ENCODE measurements at regions not wholly inside any gene's neighbourhood (a gene's known extent, or its start where the extent isn't known, plus 50 kb on each side); places are given as distances from the start of the nearest gene placed in this dataset.
A peak's percentile ranks its signal among the peaks of the same experiment; 100 is the strongest.
"Not testable (repeated sequence)": the region's sequence is repeated elsewhere in the genome, so short reads cannot be mapped to it uniquely, and the experiment has no call there.

DNA sequence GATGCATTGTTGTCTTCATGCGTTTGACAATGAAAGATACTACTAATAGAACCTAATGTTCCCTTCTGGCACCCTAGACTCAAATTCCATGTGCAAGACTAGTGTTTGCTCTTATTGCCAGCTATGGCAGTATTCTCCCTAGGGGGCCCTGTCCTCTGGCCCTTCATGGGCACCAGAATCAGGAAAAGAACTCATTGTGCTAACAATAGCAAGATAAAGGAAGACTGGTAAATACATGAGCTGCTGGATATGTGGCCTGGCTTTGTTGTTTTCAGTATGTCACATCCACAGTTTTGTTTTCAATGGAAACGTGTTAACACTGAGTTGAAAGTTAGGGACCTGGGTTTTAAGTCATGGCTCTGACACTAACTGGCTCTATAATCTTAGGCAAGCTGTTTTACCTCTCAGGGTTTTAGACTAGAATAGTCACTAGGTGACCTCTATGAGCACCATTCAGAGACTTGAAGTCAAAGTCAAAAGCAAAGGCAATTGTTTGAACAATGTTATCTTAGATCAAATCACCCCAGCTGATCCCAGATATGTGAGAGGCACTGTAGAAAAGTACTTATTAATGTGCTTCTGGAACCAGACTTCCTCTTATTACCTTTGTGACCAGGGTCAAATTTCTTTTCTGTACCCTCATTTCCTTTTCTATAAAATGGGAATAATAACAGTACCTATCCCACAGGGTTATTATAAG, 253.7 kb upstream of the DIAPH2 start:
- DNase-seq (ENCODE audit: low read depth), result no peak

DNA sequence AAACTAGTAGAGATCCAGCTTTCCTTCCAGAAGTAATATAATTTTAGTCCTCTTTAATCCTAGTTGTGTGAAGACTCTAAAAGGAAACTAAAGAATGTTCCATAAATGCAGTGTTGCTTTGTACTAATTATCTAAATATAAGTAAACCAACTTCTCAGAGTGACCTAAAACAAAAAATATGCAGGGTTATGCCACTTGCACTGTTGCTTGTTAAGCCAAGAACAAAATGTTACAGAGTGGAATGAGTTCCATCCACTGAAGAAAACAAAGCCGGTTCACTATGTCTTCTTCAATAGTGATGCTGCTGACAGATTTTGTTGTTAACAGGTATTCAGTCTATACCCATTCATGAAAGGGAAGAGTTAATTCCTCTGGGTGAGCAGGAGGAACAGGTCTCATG, 252.0 kb upstream of the DIAPH2 start:
- no peak for DNase-seq (ENCODE audit: low read depth)

DNA sequence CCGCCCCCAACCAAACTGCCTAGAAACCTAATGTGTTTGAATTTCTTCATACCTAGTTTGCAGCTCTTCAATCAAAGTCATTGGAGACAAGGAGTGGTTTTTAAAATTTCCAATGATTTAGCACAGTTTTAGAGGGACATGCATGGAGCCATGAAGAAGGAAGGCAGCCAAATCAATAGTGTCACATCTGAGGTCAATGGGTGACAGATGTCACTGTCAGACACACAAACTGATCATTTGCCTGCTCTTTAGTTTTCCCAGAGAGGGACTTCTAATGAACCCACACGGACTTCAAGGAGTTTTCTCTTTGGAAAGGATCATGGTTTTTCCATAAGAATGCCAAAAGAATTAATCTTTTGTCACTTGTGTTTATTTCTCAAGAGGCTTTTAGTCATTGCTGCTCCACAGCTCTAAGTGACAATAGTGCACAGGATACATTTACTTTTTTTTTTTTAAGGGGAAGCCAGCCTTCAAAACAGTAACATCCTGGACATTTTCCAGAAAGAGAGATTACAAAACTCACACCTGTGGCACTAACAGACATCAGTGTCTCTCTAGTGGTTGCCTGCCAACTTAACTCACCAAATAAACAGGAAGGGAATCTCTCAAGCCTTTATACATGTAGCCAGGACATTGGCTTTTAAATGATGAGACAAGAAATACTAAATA, 251.1 kb upstream of the DIAPH2 start:
- DNase-seq (ENCODE audit: low read depth), result no peak

DNA sequence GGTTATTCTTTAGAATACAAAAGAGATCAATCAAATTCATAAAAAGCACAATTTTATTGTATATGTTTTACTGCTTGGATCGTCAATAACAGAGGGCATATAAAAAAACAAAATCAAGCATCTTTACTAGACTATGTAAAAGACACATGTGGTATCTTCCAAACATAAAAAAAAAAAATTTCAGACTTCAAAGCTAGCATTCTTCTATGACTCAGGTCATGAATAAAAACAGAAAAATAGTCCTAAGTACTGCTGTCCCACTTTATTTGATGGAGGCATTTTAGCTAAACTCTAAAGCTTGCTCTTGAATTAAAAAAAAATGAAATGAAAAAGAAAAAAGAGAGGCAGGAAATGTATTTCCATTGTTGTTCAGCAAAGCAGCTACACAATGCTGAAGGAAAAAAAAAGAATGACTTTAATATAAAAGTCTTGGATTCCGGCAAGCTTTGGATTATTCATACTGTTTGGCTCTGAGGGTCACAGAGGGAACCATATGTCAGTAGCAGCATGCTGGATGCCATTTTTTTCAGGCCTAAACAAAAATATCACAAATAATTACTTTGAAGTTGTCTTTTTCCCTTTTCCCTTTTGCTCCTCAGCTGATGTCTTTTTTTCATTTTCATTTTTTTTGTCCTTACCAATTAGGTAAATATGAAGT, 249.1 kb upstream of the DIAPH2 start:
- DNase-seq (ENCODE audit: low read depth), result no peak

DNA sequence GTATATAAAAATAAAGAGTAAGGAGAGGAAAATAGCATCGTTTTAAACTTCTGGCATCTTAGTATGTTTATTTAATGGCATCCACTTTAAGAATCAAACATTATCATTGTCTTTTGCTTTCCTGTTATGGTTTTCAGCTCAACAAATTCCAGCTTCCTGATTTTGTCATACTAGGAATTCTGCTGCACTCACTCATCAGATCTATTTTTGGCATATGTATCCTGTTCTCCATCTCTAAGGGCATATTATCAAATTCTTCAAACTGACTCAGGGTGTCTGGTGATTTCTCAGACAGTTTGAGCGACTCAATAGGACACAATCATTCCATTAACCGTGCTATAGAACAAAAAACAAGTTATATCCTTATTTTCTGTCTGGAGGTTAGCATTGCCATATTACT, 248.5 kb upstream of the DIAPH2 start:
- DNase-seq (ENCODE audit: low read depth), result peak; percentile 29

DNA sequence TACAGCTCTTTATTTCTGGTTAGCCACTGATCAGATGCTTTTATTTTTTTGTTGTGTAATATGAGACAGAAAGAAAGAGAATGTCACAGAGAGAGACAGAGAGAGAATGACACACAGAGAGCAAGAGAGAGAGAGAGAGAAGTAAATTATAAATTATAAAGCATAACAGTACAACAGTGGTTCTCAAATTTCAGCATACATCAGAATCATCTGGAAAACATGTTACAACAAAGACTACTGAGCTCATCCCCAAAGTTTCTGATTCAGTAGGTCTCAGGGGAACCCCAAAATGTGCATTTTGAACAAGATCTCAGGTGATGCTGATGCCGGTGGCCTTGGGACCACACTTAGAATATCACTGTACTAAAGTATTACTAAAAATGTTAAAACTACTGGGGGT, 245.8 kb upstream of the DIAPH2 start:
- DNase-seq (ENCODE audit: low read depth), result no peak

DNA sequence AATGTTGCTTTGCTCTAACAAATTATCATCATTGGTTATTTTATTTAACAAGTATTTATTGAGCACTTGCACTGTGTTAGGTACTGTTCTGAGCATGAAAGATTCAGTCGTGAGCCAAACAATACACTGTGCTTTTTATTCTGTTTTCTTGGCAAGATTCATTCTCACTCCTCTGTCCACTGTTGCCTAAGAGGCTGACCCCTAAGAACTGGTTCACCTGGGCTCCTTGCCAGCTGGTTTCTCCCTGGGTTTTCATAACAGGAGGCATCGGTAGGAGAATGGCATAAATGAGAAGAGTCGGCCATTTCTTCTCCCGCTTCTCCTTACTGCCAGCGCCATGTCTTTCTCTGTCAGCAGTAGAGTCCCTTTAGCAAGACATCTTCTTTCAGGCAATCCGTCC, 243.7 kb upstream of the DIAPH2 start:
- peak; percentile 13 for DNase-seq (ENCODE audit: low read depth)

DNA sequence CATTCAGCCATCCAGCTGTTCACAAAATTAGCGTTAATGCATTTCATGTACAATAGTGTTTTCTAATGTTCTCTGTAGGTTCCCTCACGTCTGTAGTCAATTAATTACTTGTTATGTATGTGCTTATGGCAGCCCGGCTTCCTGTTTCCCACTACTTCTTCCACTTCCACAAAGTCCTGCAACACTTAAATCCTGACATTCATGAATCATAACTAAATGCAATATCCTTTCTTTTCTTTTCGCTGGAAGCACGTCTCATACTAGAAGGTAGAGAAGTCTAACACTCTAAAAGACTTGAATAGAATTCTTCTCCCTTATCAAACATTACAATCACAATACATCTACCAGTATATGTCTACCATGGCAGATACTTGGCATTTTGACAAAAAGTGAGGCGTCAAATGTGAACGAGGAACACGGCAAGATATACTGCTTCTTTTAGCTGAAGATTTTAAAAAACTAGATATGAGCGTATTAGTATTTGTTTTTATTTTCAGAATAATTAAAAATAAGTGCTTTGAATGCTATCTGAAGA, 239.0 kb upstream of the DIAPH2 start:
- DNase-seq (ENCODE audit: low read depth), result no peak

DNA sequence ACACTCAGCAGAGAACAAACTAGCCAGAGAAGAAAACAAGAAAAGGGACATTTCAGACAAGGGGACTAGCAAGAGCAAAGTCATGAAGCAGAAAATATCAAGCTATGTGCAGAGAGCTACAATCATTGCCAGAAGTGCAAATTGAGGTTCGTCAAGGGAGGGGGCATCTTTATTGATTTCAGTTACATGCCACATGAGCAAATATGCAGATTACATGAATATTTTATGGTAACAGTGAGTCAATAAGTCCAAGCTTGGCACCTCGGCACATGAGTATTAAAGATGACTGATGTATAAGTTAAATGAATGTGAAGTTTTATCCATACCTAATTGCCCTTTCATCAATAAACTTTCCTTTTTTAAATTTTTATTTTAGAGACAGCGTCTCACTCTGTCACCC, 238.1 kb upstream of the DIAPH2 start:
- DNase-seq (ENCODE audit: low read depth), result no peak

DNA sequence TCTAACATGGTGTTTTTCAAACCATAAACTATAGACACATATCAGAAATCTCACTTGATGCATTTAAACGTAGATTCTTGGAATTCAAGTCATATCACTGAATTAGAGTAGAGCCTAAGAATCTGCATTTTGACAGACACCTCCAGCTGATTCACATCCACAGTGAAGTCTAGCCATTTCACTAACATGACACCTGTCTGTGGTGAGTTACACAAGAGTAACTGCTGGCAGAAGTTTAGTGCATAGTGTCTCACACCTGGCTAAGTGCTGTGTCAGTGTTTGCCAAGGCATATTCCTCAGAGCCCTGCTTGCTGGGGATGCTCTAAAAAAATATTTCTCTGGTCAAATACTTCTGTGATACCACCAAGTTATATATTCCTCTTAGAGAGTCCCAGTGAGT, 237.5 kb upstream of the DIAPH2 start:
- DNase-seq (ENCODE audit: low read depth), result no peak

DNA sequence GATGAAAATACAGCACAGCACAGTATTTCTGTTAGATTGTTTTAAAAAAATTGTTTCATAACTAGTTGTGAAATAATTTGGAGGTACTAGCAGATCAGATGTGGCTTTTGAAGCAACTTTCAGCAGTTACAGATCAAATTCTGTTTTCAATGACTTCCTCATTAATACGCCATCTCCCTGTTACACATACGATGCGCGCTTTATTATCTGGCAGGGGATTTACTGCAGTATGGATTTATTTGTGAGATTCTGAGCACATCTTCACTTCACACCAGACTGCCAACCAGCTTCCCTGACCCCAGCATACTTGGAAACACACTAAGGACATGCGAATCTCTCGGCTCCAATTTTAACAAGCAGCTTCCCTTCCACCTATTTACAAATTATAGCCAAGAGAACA, 235.5 kb upstream of the DIAPH2 start:
- DNase-seq (ENCODE audit: low read depth), result no peak

DNA sequence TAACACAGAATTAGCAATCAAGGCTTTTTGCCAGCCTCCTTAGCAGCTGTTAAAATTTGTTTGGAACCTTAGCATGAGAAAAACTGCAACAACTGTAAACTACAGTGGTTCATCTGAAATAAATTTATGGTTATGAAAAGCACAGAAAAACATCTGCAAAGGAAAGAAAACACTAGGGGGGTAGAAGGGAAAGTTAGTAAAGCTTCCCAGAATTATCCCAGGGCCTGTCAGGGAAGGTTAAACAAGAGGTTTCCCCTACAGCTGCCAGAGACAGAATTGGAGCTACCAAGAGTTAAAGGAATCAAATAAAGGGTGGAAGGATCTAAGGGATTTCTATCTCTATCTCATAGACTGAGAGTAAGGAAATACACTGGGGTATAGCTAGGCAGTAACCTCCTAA, 234.7 kb upstream of the DIAPH2 start:
- DNase-seq (ENCODE audit: low read depth), result no peak

DNA sequence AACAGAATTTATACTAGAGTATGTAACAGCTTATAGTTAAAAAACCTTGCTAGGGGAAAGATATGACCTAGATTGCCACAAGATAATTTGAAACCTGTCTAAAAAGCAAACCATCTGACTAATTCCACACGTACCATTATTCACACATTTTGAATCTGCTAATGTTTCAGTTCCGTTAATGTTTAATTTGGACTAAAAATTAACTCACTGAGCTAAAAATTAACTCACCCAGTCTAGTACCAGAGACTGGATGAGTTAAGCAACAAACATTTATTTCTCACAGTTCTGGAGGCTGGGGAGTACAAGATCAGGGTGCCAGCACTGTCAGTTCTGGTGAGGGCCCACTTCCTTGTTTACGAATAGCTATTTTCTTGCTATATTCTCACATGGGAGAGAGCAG, 231.5 kb upstream of the DIAPH2 start:
- DNase-seq (ENCODE audit: low read depth), result no peak

DNA sequence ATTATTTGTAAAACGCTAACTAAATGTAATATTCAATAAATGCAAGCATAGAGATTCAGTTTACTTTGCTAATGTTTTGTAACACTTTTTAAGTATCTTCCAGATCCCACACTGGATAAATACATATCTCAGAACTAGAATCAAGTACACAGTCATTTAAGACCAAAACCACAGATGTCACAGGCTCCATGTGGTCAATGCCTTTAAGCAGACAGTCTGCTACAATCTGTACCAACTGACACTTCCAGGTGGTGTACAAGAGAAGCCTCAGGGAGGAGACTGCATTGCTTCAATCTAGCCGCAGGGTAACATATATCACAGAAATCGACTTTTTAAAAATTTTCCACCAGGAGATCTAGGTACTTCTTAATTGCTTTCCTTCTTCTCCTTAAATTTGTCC, 229.6 kb upstream of the DIAPH2 start:
- no peak for DNase-seq (ENCODE audit: low read depth)

DNA sequence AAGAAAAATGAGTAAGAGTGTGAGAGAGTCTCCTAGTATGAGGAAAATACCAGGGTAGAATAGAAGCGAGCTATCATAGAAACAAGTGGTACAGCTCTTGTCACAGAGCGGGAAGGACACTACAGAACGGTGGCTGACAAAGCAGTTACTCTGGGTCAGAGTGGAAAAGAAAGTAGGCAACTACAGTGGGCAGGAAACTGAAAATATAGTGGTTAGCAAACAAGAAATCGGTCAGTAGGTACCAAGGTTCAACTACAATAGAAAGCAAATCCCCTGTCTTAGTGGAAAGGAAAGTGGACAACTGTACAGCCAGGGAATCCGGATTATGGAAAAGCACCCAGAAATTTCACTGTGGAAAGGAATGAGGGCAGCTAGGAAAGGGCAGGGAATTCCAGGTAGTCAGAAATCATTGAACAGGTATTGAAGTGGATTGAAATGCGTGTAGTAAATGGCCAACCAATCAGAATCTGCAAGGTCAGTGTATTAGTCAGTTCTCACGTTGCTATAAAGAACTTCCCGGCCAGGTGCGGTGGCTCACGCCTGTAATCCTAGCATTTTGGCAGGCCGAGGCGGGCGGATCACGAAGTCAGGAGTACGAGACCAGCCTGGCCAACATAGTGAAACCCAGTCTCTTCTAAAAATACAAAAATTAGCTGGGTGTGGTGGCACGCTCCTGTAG, 219.6 kb upstream of the DIAPH2 start:
- DNase-seq (ENCODE audit: low read depth), result no peak

DNA sequence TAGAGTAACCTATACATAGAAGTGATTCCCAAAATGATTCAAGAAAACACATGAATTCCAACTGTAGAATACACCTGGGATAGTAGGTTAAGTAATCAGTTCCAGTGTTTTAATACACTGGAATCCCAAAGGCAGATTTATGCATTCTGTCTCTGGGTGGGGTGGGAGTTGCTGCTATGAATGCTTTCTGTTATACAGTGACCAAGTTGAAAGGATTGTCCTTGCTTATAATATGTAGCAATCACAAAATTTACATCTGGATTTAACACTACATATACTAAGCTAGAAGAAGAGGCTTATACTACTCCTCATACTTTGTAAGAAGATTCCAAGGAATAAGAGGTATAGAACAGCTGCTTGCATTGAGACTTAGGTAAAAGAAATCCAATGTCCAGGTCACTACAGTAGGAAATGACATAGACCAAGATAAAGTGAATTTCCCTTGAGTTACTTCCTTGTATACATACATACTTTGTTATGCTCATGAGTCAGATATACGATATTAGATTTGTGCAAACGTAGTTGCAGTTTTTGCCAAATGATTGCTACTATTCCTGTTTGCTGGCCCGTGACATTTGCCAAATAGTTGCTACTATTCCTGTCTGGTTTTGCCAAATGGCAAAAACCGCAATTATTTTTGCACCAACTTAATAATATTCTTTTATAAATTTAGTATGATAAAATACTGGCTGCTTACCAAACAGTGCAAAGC, 210.5 kb upstream of the DIAPH2 start:
- no peak for DNase-seq (ENCODE audit: low read depth)

DNA sequence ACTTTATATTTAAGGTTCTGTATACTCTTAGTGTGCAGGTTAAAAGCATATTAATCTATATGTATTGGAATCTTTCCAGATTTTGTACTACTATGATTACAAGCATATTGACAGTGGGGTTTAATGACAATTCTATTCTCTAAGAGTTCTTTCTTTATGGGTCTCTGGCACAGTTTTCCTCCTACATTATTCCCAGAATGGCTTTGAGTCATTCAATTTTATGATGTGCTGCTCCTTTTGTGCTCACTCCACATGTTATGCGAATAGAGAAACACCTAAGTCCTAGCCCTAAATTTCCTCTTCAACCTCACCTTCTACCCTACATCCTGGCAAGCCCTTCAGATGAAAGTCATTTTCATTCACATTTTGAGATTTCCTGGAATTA, 209.9 kb upstream of the DIAPH2 start:
- no peak for DNase-seq (ENCODE audit: low read depth)

DNA sequence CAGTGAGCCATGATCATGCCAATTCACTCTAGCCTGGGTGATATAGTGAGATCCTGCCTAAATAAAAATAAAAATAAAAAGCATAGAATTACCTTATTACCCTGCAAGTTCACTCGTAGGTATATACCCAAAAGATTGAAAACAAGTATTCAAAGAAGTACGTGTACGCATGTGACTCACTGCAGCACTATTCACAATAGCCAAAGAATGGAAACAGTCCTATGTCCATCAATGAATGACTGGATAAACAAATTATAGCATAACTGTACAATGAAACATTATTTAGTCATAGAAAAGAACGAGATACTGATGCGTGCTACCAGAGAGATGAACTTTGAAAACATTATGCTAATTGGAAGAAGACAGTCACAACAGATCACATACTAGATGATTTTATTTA, 204.6 kb upstream of the DIAPH2 start:
- DNase-seq (ENCODE audit: low read depth), result peak; percentile 33

DNA sequence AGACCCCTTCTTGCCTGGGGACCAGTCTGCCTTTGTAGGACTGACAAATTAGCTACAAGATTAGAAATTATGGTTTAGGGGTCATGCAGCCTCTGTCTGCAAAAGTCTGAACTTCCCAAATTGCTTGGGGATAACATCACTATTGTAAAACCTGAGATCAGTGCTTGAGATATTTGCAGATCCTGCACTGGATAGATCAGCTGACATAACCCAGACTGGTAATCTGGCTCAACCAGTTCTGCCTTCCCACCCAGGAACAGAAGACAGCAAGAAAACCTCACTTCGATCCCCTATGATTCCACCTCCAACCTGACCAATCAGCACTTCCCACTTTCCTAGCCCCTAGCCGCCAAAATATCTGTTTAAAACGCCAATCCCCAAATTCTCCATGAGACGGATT, 202.8 kb upstream of the DIAPH2 start:
- no peak for DNase-seq (ENCODE audit: low read depth)

DNA sequence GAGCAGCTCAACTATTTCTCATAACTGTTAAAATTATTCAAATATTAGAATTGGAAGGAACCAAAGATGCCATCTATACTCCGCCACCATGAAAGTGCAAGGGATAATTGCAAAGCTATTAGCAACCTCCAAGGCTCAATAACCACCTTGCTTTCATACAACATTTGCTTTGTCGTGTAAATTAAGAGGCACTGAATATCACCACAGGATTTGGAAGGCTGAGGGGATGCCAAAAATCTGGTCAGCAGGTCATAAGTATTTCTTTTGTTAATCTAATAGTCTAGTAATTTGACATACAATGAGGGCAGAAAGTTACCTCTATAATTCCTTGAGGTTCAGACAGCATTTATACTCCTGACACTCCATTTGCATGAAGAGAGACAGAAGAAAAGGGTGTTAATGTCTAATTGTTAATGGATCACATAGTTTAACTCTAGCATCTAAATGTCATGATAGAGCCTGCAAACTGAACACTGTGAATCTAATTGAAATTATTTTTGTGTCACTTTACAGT, 200.9 kb upstream of the DIAPH2 start:
- DNase-seq (ENCODE audit: low read depth), result no peak

DNA sequence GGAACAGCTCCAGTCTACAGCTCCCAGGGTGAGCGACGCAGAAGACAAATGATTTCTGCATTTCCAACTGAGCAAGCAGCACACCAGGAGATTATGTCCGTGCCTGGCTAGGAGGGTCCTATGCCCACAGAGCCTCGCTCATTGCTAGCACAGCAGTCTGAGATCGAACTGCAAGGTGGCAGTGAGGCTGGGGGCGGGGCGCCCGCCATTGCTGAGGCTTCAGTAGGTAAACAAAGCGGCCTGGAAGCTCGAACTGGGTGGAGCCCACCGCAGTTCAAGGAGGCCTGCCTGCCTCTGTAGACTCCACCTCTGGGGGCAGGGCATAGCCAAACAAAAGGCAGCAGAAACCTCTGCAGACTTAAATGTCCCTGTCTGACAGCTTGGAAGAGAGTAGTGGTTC, 198.0 kb upstream of the DIAPH2 start:
- DNase-seq (ENCODE audit: low read depth), result not testable (repeated sequence)

DNA sequence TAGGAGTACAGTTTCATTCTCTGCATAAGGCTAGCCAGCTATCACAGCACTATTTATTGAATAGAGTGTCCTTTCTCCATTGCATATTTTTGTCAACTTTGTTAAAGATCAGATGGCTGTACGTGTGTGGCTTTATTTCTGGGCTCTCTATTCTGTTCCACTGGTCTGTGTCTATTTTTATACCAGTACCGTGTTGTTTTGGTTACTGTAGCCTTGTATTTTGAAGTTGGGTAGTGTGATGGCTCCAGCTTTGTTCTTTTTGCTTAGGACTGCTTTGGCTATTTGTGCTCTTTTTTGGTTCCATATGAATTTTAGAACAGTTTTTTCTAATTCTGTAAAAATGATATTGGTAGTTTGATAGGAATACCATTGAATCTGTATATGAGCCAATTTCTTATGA, 182.1 kb upstream of the DIAPH2 start:
- DNase-seq (ENCODE audit: low read depth), result no peak

All from M059J (cell line).